GM12878 (cell line): ENCODE measurements at regions not wholly inside any gene's neighbourhood (a gene's known extent, or its start where the extent isn't known, plus 50 kb on each side); places are given as distances from the start of the nearest gene placed in this dataset.

ENCODE experiments used
- CBFB ChIP-seq: IDR thresholded peaks from 2 replicates; pipeline ENCODE4 v1.6.1; 2016; ENCODE audit warnings: antibody characterized with exemption, low read depth
- FOXM1 ChIP-seq: IDR thresholded peaks from 2 replicates; pipeline ENCODE4 v1.6.1; 2012; ENCODE audit warnings: low read depth, mild to moderate bottlenecking, inconsistent platforms, low read length, moderate library complexity
- GATAD2B ChIP-seq: fragments of 450-650 bp; conservative IDR thresholded peaks from 2 replicates; pipeline ENCODE4 v1.6.1; 2017; ENCODE audit warnings: low read depth, mild to moderate bottlenecking, moderate library complexity
- JUNB ChIP-seq: IDR thresholded peaks from 2 replicates; pipeline ENCODE4 v1.6.1; 2016; ENCODE audit warnings: antibody characterized with exemption, mild to moderate bottlenecking
- PAX8 ChIP-seq: fragments of 450-650 bp; IDR thresholded peaks from 2 replicates; pipeline ENCODE4 v1.6.1; 2017; ENCODE audit warnings: mild to moderate bottlenecking, moderate library complexity
- POLR2A ChIP-seq: IDR thresholded peaks from 2 replicates; pipeline ENCODE4 v1.6.1; 2011; ENCODE audit warnings: low read depth, mild to moderate bottlenecking, low read length
- RAD21 ChIP-seq: IDR thresholded peaks from 2 replicates; pipeline ENCODE4 v1.6.1; 2011; ENCODE audit warnings: mild to moderate bottlenecking, low read depth, low read length, moderate library complexity; ENCODE audit not compliant: insufficient read depth
- RAD51 ChIP-seq: fragments of 450-650 bp; IDR thresholded peaks from 2 replicates; pipeline ENCODE4 v1.6.1; 2016; ENCODE audit warnings: moderate library complexity, mild to moderate bottlenecking, inconsistent platforms
- SIN3A ChIP-seq: IDR thresholded peaks from 2 replicates; pipeline ENCODE4 v1.6.1; 2012; ENCODE audit warnings: low read depth, low read length, improper control_type of control experiment
- SMAD1 ChIP-seq: fragments of 450-650 bp; IDR thresholded peaks from 2 replicates; pipeline ENCODE4 v1.6.1; 2018; ENCODE audit warnings: mild to moderate bottlenecking, low read depth; ENCODE audit not compliant: partially characterized antibody
- STAT3 ChIP-seq: IDR thresholded peaks from 2 replicates; pipeline ENCODE4 v1.6.1; 2011; ENCODE audit warnings: low read depth, low read length, improper control_type of control experiment
- TBL1XR1 ChIP-seq: IDR thresholded peaks from 2 replicates; pipeline ENCODE4 v1.6.1; 2012; ENCODE audit warnings: low read depth, low read length, improper control_type of control experiment
- ZBED1 ChIP-seq: IDR thresholded peaks from 2 replicates; pipeline ENCODE4 v1.6.1; 2016; ENCODE audit warnings: borderline replicate concordance
- TF ChIP-seq, protein P1 (sequence below): IDR thresholded peaks from 2 replicates; pipeline ENCODE4 v1.6.1; 2012; ENCODE audit warnings: mild to moderate bottlenecking, low read depth, low read length
- TF ChIP-seq, protein P2 (sequence below): fragments of 150-350 bp; IDR thresholded peaks from 2 replicates; pipeline ENCODE4 v1.6.1; 2016; ENCODE audit warnings: low read depth, low read length
- TF ChIP-seq, protein P3 (sequence below): fragments of 150-350 bp; IDR thresholded peaks from 2 replicates; pipeline ENCODE4 v1.6.1; 2014; ENCODE audit warnings: mild to moderate bottlenecking, low read depth, low read length
- TF ChIP-seq, protein P4 (sequence below): IDR thresholded peaks from 2 replicates; pipeline ENCODE4 v1.6.1; 2011; ENCODE audit warnings: low read depth, mild to moderate bottlenecking, low read length, moderate library complexity, borderline replicate concordance; ENCODE audit errors: extremely low read depth
- TF ChIP-seq, protein P5 (sequence below): fragments of 450-650 bp; IDR thresholded peaks from 2 replicates; pipeline ENCODE4 v1.6.1; 2014; ENCODE audit warnings: mild to moderate bottlenecking
- TF ChIP-seq, protein P6 (sequence below): fragments of 450-650 bp; IDR thresholded peaks from 2 replicates; pipeline ENCODE4 v1.6.1; 2016; ENCODE audit warnings: mild to moderate bottlenecking

DNA sequence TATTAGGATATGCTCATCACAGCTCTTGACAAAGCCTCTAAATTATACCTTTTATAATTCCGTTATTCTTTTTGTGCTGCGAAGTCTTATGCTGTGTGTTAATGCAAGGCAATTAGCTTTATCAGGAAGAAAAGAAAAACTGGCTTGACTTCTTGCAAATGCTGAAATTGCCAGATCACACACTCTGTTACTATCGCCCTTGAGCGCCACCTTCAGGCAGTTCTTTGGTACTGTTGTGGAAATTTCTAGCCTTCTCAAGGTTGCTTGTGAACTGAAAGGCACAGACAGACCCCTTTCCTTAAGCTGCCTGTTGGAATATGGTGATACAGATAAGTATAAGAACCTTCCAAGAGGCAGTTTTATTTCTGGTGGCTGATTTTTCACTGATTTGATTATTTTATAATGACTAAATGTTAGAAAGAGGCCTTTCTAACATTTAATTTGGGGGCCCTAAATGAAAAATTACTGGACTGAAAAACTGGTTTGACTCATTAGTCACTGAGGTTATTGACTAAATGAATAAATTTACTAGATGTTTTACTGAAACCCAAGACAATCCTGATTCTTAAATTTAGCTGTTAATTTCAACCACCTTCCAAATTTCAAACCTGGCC lies 126.2 kb upstream of the RASGRP1 start (continued):
- TF ChIP-seq, protein P1, sequence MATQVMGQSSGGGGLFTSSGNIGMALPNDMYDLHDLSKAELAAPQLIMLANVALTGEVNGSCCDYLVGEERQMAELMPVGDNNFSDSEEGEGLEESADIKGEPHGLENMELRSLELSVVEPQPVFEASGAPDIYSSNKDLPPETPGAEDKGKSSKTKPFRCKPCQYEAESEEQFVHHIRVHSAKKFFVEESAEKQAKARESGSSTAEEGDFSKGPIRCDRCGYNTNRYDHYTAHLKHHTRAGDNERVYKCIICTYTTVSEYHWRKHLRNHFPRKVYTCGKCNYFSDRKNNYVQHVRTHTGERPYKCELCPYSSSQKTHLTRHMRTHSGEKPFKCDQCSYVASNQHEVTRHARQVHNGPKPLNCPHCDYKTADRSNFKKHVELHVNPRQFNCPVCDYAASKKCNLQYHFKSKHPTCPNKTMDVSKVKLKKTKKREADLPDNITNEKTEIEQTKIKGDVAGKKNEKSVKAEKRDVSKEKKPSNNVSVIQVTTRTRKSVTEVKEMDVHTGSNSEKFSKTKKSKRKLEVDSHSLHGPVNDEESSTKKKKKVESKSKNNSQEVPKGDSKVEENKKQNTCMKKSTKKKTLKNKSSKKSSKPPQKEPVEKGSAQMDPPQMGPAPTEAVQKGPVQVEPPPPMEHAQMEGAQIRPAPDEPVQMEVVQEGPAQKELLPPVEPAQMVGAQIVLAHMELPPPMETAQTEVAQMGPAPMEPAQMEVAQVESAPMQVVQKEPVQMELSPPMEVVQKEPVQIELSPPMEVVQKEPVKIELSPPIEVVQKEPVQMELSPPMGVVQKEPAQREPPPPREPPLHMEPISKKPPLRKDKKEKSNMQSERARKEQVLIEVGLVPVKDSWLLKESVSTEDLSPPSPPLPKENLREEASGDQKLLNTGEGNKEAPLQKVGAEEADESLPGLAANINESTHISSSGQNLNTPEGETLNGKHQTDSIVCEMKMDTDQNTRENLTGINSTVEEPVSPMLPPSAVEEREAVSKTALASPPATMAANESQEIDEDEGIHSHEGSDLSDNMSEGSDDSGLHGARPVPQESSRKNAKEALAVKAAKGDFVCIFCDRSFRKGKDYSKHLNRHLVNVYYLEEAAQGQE = no peak
- TF ChIP-seq RAD21 (peak; percentile 79), SIN3A (no peak), ZBED1 (no peak), TBL1XR1 (no peak), JUNB (peak; percentile 26; the same call in 1 of the 2 replicates), STAT3 (no peak), RAD51 (no peak), POLR2A (no peak), SMAD1 (no peak), FOXM1 (0 out of 2 replicates have a peak, but pooled peaks have one; percentile 34), PAX8 (no peak), CBFB (no peak), GATAD2B (no peak)
- TF ChIP-seq, protein P2, sequence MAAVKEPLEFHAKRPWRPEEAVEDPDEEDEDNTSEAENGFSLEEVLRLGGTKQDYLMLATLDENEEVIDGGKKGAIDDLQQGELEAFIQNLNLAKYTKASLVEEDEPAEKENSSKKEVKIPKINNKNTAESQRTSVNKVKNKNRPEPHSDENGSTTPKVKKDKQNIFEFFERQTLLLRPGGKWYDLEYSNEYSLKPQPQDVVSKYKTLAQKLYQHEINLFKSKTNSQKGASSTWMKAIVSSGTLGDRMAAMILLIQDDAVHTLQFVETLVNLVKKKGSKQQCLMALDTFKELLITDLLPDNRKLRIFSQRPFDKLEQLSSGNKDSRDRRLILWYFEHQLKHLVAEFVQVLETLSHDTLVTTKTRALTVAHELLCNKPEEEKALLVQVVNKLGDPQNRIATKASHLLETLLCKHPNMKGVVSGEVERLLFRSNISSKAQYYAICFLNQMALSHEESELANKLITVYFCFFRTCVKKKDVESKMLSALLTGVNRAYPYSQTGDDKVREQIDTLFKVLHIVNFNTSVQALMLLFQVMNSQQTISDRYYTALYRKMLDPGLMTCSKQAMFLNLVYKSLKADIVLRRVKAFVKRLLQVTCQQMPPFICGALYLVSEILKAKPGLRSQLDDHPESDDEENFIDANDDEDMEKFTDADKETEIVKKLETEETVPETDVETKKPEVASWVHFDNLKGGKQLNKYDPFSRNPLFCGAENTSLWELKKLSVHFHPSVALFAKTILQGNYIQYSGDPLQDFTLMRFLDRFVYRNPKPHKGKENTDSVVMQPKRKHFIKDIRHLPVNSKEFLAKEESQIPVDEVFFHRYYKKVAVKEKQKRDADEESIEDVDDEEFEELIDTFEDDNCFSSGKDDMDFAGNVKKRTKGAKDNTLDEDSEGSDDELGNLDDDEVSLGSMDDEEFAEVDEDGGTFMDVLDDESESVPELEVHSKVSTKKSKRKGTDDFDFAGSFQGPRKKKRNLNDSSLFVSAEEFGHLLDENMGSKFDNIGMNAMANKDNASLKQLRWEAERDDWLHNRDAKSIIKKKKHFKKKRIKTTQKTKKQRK = no peak
- TF ChIP-seq, protein P3, sequence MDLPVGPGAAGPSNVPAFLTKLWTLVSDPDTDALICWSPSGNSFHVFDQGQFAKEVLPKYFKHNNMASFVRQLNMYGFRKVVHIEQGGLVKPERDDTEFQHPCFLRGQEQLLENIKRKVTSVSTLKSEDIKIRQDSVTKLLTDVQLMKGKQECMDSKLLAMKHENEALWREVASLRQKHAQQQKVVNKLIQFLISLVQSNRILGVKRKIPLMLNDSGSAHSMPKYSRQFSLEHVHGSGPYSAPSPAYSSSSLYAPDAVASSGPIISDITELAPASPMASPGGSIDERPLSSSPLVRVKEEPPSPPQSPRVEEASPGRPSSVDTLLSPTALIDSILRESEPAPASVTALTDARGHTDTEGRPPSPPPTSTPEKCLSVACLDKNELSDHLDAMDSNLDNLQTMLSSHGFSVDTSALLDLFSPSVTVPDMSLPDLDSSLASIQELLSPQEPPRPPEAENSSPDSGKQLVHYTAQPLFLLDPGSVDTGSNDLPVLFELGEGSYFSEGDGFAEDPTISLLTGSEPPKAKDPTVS = peak; percentile 47; the same call in 1 of the 2 replicates
- TF ChIP-seq, protein P4, sequence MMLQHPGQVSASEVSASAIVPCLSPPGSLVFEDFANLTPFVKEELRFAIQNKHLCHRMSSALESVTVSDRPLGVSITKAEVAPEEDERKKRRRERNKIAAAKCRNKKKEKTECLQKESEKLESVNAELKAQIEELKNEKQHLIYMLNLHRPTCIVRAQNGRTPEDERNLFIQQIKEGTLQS = no peak
- TF ChIP-seq, protein P5, sequence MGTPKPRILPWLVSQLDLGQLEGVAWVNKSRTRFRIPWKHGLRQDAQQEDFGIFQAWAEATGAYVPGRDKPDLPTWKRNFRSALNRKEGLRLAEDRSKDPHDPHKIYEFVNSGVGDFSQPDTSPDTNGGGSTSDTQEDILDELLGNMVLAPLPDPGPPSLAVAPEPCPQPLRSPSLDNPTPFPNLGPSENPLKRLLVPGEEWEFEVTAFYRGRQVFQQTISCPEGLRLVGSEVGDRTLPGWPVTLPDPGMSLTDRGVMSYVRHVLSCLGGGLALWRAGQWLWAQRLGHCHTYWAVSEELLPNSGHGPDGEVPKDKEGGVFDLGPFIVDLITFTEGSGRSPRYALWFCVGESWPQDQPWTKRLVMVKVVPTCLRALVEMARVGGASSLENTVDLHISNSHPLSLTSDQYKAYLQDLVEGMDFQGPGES = no peak
- TF ChIP-seq, protein P6, sequence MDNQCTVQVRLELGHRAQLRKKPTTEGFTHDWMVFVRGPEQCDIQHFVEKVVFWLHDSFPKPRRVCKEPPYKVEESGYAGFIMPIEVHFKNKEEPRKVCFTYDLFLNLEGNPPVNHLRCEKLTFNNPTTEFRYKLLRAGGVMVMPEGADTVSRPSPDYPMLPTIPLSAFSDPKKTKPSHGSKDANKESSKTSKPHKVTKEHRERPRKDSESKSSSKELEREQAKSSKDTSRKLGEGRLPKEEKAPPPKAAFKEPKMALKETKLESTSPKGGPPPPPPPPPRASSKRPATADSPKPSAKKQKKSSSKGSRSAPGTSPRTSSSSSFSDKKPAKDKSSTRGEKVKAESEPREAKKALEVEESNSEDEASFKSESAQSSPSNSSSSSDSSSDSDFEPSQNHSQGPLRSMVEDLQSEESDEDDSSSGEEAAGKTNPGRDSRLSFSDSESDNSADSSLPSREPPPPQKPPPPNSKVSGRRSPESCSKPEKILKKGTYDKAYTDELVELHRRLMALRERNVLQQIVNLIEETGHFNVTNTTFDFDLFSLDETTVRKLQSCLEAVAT = 0 out of 2 replicates have a peak, but pooled peaks have one; percentile 18
